Duodenal mucosa (tissue), 2 donors: ENCODE measurements at regions not wholly inside any gene's neighbourhood (a gene's known extent, or its start where the extent isn't known, plus 50 kb on each side); places are given as distances from the start of the nearest gene placed in this dataset.

Experiments
- H3K27ac ChIP-seq: one replicate; pipeline ENCODE4 v1.7.0; 2013; ENCODE audit warnings: low read depth, low read length
- H3K27me3 ChIP-seq, 2 donors: one replicate each; pipeline ENCODE4 v1.7.0; 2013; ENCODE audit warnings: low read length in 2 of 2, control low read depth in 1 of 2; ENCODE audit not compliant: insufficient read depth in 2 of 2, control insufficient read depth in 1 of 2
- H3K36me3 ChIP-seq, 2 donors: one replicate each; pipeline ENCODE4 v1.7.0; 2013; ENCODE audit warnings: low read length in 2 of 2, control low read depth in 1 of 2; ENCODE audit not compliant: insufficient read depth in 2 of 2, control insufficient read depth in 1 of 2
- H3K4me1 ChIP-seq, 2 donors: one replicate each; pipeline ENCODE4 v1.7.0; 2013; ENCODE audit warnings: low read length in 2 of 2, control low read depth in 1 of 2; ENCODE audit not compliant: insufficient read depth in 2 of 2, control insufficient read depth in 1 of 2
- H3K4me3 ChIP-seq, 2 donors: one replicate each; pipeline ENCODE4 v1.7.0; 2013; ENCODE audit warnings: low read length in 2 of 2, low read depth in 1 of 2
- H3K9ac ChIP-seq, 2 donors: one replicate each; pipeline ENCODE4 v1.7.0; 2013; ENCODE audit warnings: low read length in 2 of 2, low read depth in 1 of 2
- H3K9me3 ChIP-seq, 2 donors: one replicate each; pipeline ENCODE4 v1.7.0; 2013; ENCODE audit warnings: low read length in 2 of 2, control low read depth in 1 of 2; ENCODE audit not compliant: control insufficient read depth in 1 of 2

DNA sequence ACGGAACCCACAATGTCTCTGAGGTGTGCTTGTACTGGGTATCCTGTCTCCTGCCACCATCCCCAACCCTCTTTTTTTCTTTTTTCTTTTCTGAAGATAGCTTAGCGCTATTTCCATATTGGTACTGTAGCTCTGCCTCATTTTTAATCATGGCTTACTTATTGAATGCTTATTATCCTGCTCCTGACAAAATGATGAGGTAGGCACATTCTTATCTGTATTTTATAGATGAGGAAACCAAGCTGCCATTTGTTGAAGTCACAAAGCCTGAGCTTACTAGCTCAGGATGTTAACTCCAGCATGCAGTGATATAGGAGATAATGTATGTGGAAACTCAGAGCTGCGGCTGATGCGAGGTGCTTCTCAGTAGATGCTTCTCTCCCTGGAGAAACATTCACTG, 61.4 kb upstream of the GPR6 start:
- Histone ChIP-seq H3K4me3 (no peak overlapping the region), H3K27ac (no peak overlapping the region), H3K4me1 (no peaks in the 10 kb centered on the region), H3K9ac (no peak overlapping the region), H3K27me3 (no peaks in the 10 kb centered on the region), H3K9me3 (no peaks in the 10 kb centered on the region), H3K36me3 (no peaks in the 10 kb centered on the region)

DNA sequence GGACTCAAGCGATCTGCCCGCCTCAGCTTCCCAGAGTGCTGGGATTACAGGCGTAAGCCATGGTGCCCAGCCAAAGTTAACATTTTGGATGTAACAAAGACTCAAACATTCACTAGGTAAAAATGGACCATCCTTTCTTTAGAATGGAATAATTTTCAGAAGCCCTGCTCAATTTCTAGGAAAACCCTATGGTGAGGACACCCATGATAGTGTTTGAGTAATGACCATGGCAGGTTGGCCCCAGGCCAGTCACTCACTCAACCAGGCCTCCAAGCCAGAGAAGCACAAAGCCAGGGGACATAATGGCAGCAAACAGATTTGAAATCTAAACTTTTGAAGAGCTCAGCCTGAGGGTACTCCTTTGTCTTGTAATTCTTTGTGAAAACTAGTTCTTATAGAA, 59.9 kb upstream of the GPR6 start:
- Histone ChIP-seq H3K4me3 (no peak overlapping the region), H3K27me3 (no peaks in the 10 kb centered on the region)

DNA sequence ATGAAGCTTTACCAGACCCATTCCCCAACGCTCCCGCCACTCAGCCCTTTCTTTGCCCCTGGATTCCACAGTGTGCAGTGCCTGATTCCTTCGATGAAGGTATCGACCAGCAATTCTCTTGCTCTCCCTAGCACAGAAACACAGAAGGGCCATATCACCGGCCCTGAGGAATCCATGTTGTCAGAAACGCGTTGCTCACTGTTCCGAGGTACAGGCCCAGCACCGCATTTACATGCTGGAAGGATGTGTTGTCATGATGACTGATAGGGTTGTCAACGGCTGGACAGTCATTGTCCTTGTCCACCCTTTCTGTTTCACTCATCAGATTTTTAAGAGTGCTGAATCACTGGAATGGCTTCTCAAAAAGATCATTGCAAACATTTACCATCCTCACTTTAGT, 57.2 kb upstream of the GPR6 start:
- no peaks in the 10 kb centered on the region for H3K36me3 ChIP-seq
- H3K9ac ChIP-seq, result no peak overlapping the region
- H3K27me3 ChIP-seq, result peaks cover 0 to 4% of the 10 kb centered on the region in 2 donors
- no peak overlapping the region for H3K27ac ChIP-seq
- no peaks in the 10 kb centered on the region for H3K9me3 ChIP-seq
- no peaks in the 10 kb centered on the region for H3K4me1 ChIP-seq
- H3K4me3 ChIP-seq, result no peak overlapping the region

More for the DNA sequence above, 59.9 kb upstream of the GPR6 start:
- Histone ChIP-seq H3K9ac (no peak overlapping the region), H3K36me3 (no peaks in the 10 kb centered on the region), H3K9me3 (no peaks in the 10 kb centered on the region), H3K4me1 (no peaks in the 10 kb centered on the region), H3K27ac (no peak overlapping the region)

DNA sequence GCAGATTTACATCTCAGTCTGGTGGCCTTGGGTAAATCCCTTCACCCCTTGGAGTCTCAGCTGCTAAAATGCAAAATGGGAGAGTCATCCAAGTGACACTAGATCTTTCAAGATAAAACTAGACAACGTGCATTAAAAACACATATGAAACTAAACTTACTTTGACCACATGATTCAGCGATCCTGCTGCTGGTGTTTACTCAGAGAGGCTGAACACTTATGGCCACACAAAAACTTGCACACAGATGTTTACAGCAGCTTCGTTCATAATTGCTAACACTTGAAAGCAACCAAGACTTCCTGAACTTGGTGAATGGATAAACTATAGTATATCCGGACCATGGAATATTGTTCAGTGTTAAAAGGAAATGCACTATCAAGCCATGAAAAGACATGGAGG, 55.3 kb upstream of the GPR6 start:
- Histone ChIP-seq H3K27me3 (peaks cover 0 to 5% of the 10 kb centered on the region in 2 donors), H3K4me1 (no peaks in the 10 kb centered on the region), H3K36me3 (no peaks in the 10 kb centered on the region), H3K9ac (no peak overlapping the region), H3K4me3 (no peak overlapping the region), H3K27ac (no peak overlapping the region), H3K9me3 (no peaks in the 10 kb centered on the region)

DNA sequence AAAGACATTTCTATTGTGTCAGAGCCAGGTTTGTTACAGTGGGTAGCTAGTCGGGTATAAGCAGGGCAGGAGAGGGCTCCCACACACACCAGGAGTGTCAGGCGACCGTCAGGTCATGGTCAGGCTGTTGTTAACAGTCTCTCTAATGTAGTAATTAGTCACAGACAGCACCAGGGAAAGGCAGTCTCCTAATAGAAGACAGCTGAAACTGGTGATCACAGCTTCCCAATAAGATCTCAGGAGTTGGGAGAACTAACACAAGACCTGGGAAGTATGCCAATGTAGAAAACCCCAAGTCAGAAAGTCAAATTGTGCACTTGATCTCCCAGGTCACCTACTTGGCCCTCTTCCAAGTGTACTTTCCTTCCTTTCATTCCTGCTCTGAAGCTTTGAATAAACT, 53.0 kb upstream of the GPR6 start:
- Histone ChIP-seq H3K4me3 (no peak overlapping the region), H3K4me1 (no peaks in the 10 kb centered on the region), H3K9me3 (no peaks in the 10 kb centered on the region), H3K27ac (no peak overlapping the region), H3K36me3 (no peaks in the 10 kb centered on the region), H3K27me3 (peaks cover 0 to 5% of the 10 kb centered on the region in 2 donors), H3K9ac (no peak overlapping the region)

DNA sequence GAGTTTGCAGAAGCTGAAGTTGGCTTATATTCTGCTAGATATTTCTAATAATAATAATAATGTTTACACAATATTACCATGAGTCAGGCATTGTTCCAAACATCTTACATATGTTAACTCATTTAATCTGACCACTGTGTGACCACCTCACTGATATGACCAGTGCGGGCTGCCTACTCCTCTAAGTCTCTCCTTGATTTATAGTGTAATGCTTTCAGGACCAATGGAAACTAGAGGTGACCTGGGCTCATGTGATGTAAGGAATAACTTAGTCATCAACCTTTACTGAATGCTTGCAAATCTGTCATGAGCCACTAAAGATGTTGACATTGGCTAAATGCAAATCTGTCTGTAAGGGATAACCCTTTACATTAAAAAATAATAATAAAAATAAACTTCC, 51.1 kb upstream of the GPR6 start:
- no peaks in the 10 kb centered on the region for H3K36me3 ChIP-seq
- no peak overlapping the region for H3K4me3 ChIP-seq
- no peaks in the 10 kb centered on the region for H3K9me3 ChIP-seq
- no peaks in the 10 kb centered on the region for H3K4me1 ChIP-seq
- H3K27me3 ChIP-seq, result peaks cover 0 to 5% of the 10 kb centered on the region in 2 donors
- no peak overlapping the region for H3K27ac ChIP-seq
- no peak overlapping the region for H3K9ac ChIP-seq
